SK-N-MC (cell line): ENCODE measurements at regions not wholly inside any gene's neighbourhood (a gene's known extent, or its start where the extent isn't known, plus 50 kb on each side); places are given as distances from the start of the nearest gene placed in this dataset.
A peak's percentile ranks its signal among the peaks of the same experiment; 100 is the strongest.

Source experiments
- DNase-seq: peaks from one replicate; pipeline ENCODE4 v3.0.0-alpha.2; 2011; ENCODE audit warnings: low read depth, low spot score
- H3K27ac ChIP-seq: fragments of 200-600 bp; sonication (generic); 2 replicates; pipeline ENCODE4 v1.5.1; 2016; ENCODE audit warnings: mixed run types
- H3K36me3 ChIP-seq: fragments of 200-600 bp; sonication (generic); 2 replicates; pipeline ENCODE4 v1.6.1; 2017; ENCODE audit warnings: antibody characterized with exemption, low read length, mixed read lengths; ENCODE audit not compliant: insufficient read depth
- H3K4me3 ChIP-seq: fragments of 200-600 bp; sonication (generic); 2 replicates; pipeline ENCODE4 v1.5.1; 2016
- H3K9ac ChIP-seq: fragments of 200-600 bp; sonication (generic); 2 replicates; pipeline ENCODE4 v1.8.0; 2017; ENCODE audit warnings: mixed run types, mixed read lengths; ENCODE audit not compliant: insufficient read length
- H3K9me3 ChIP-seq: fragments of 200-600 bp; sonication (generic); 2 replicates; pipeline ENCODE4 v1.6.1; 2017; ENCODE audit warnings: low read depth, mild to moderate bottlenecking, antibody characterized with exemption, low read length, moderate library complexity, mixed read lengths
- EZH2 ChIP-seq: fragments of 200-600 bp; sonication (generic); IDR thresholded peaks from one replicate; pipeline ENCODE4 v1.6.1; 2017; ENCODE audit warnings: antibody characterized with exemption
- FOXP2 ChIP-seq: optimal IDR thresholded peaks from 2 replicates; pipeline ENCODE3; 2011; ENCODE audit warnings: mild to moderate bottlenecking, moderate library complexity; ENCODE audit not compliant: insufficient read depth; ENCODE audit errors: extremely low read length, control extremely low read depth
- POLR2AphosphoS5 ChIP-seq: IDR thresholded peaks from 2 replicates; pipeline ENCODE4 v1.6.1; 2012; ENCODE audit warnings: mild to moderate bottlenecking, low read depth, low read length, borderline replicate concordance

GRCh38 chr3:116984301-116984700 is 274.7 kb downstream of the TUSC7 start:
- Histone ChIP-seq H3K27ac (no peak overlapping the region), H3K36me3 (no peaks in the 10 kb centered on the region), H3K9me3 (no peaks in the 10 kb centered on the region), H3K9ac (no peak overlapping the region), H3K4me3 (no peak overlapping the region)
- DNase-seq: no peak
- TF ChIP-seq FOXP2 (no peak), POLR2AphosphoS5 (no peak), EZH2 (no peak)

- TF ChIP-seq FOXP2 (no peak), EZH2 (no peak), POLR2AphosphoS5 (no peak)
- Histone ChIP-seq H3K36me3 (no peaks in the 10 kb centered on the region), H3K9me3 (no peaks in the 10 kb centered on the region), H3K4me3 (no peak overlapping the region), H3K9ac (no peak overlapping the region), H3K27ac (no peak overlapping the region)
- no peak for DNase-seq
Observed at GRCh38 chr3:116994351-116994879, 284.8 kb downstream of the TUSC7 start.

- Histone ChIP-seq H3K9ac (no peak overlapping the region), H3K36me3 (no peaks in the 10 kb centered on the region), H3K4me3 (no peak overlapping the region), H3K27ac (no peak overlapping the region), H3K9me3 (no peaks in the 10 kb centered on the region)
- no peak for TF ChIP-seq EZH2
- TF ChIP-seq POLR2AphosphoS5: no peak
- no peak for TF ChIP-seq FOXP2
- DNase-seq: no peak
Observed at GRCh38 chr3:117003501-117003900, 293.9 kb downstream of the TUSC7 start.

- Histone ChIP-seq H3K27ac (no peak overlapping the region), H3K36me3 (no peaks in the 10 kb centered on the region), H3K4me3 (no peak overlapping the region), H3K9me3 (no peaks in the 10 kb centered on the region), H3K9ac (no peak overlapping the region)
- DNase-seq: no peak
- TF ChIP-seq POLR2AphosphoS5 (no peak), FOXP2 (no peak), EZH2 (no peak)
Observed at GRCh38 chr3:117005274-117005673, 295.7 kb downstream of the TUSC7 start.

GRCh38 chr3:117005911-117006522 is 296.4 kb downstream of the TUSC7 start:
- DNase-seq: no peak
- H3K36me3 ChIP-seq: no peaks in the 10 kb centered on the region
- no peak overlapping the region for H3K27ac ChIP-seq
- no peak overlapping the region for H3K4me3 ChIP-seq
- H3K9me3 ChIP-seq: no peaks in the 10 kb centered on the region
- no peak overlapping the region for H3K9ac ChIP-seq
- no peak for TF ChIP-seq POLR2AphosphoS5
- no peak for TF ChIP-seq EZH2
- TF ChIP-seq FOXP2: no peak

- Histone ChIP-seq H3K9ac (no peak overlapping the region), H3K36me3 (no peaks in the 10 kb centered on the region), H3K4me3 (no peak overlapping the region), H3K27ac (no peak overlapping the region), H3K9me3 (no peaks in the 10 kb centered on the region)
- DNase-seq: no peak
- no peak for TF ChIP-seq POLR2AphosphoS5
- no peak for TF ChIP-seq EZH2
- TF ChIP-seq FOXP2: no peak
Observed at GRCh38 chr3:117010318-117010717, 300.7 kb downstream of the TUSC7 start.

GRCh38 chr3:117011687-117012250 is 302.2 kb downstream of the TUSC7 start:
- no peak for TF ChIP-seq EZH2
- TF ChIP-seq POLR2AphosphoS5: peak; percentile 34; the same call in 1 of the 2 replicates
- no peak overlapping the region for H3K9ac ChIP-seq

GRCh38 chr3:117016378-117016777 is 306.8 kb downstream of the TUSC7 start:
- H3K9ac ChIP-seq: no peak overlapping the region
- H3K36me3 ChIP-seq: no peaks in the 10 kb centered on the region
- H3K27ac ChIP-seq: no peak overlapping the region
- H3K4me3 ChIP-seq: no peak overlapping the region
- no peak for DNase-seq
- no peaks in the 10 kb centered on the region for H3K9me3 ChIP-seq
- TF ChIP-seq FOXP2: no peak
- no peak for TF ChIP-seq POLR2AphosphoS5
- no peak for TF ChIP-seq EZH2

More at GRCh38 chr3:117011687-117012250, 302.2 kb downstream of the TUSC7 start:
- Histone ChIP-seq H3K27ac (no peak overlapping the region), H3K9me3 (no peaks in the 10 kb centered on the region), H3K4me3 (peak overlapping the region; percentile 38), H3K36me3 (no peaks in the 10 kb centered on the region)
- peak; percentile 81 for DNase-seq
